Cardiac muscle cell (in vitro differentiated cells and primary cell): ENCODE measurements at regions not wholly inside any gene's neighbourhood (a gene's known extent, or its start where the extent isn't known, plus 50 kb on each side); places are given as distances from the start of the nearest gene placed in this dataset.

ENCODE experiments used
- DNase-seq, 2 donors: peaks; one replicate each; pipeline versions ENCODE4 v3.0.0 to v3.0.0-alpha.2; 2010 to 2017; ENCODE audit warnings: low read depth in 1 of 2, low spot score in 1 of 2
- H3K27ac ChIP-seq: fragments of 200-600 bp; sonication (generic); 2 replicates; pipeline ENCODE4 v1.5.1; 2016
- H3K27me3 ChIP-seq: fragments of 200-600 bp; sonication (generic); 2 replicates; pipeline ENCODE4 v1.6.0; 2016; ENCODE audit warnings: control low read depth
- H3K36me3 ChIP-seq: fragments of 200-600 bp; sonication (generic); 2 replicates; pipeline ENCODE4 v1.5.1; 2016; ENCODE audit warnings: control low read depth
- H3K4me1 ChIP-seq: fragments of 200-600 bp; sonication (generic); 2 replicates; pipeline ENCODE4 v1.8.1; 2017; ENCODE audit warnings: low read depth, mild to moderate bottlenecking, mixed run types
- H3K4me3 ChIP-seq: fragments of 200-600 bp; sonication (generic); 2 replicates; pipeline ENCODE4 v1.5.1; 2016; ENCODE audit warnings: mild to moderate bottlenecking
- H3K9me3 ChIP-seq: fragments of 200-600 bp; sonication (generic); 2 replicates; pipeline ENCODE4 v1.5.1; 2017; ENCODE audit warnings: low read depth, mild to moderate bottlenecking, control low read depth
- CTCF ChIP-seq: IDR thresholded peaks from 2 replicates; pipeline ENCODE4 v1.5.1; 2012; ENCODE audit warnings: low read depth, mild to moderate bottlenecking, low read length

DNA sequence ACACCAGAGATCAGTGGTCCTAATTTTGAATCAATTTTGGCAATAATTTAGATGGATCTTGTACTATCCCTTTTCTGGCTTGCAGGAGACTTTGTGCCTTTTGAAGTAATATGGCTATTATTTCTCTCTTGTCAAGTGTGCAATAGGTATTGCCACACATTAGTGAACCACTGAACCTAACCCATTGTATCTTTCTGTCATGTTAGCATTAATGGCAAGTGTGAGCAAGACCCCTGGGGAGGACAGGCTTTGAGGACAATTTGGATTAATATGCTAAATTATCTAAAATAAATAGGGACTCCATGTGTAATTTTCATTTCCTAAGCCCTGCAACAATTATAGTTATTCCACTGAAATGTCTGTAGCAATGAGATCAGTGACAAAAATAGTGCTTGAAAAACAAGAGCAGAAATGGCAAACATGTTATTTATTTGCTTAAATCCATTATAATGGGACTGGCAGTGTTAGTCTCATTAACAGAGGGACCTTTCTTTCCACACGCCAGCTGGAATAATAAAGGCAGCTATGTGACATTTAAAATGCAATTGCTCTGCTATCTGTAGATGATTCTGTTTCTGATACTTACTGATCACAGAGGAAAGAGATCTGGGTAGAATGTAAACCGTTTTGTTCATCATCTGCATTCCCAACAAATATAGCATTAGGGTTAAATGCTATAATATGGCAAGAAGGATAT lies 753.3 kb upstream of the ZNF608 start:
- Histone ChIP-seq H3K27ac (no peak overlapping the region), H3K9me3 (no peaks in the 10 kb centered on the region), H3K36me3 (no peaks in the 10 kb centered on the region), H3K4me1 (no peaks in the 10 kb centered on the region), H3K4me3 (no peak overlapping the region), H3K27me3 (no peaks in the 10 kb centered on the region)
- TF ChIP-seq CTCF: no peak
- DNase-seq: no peak

DNA sequence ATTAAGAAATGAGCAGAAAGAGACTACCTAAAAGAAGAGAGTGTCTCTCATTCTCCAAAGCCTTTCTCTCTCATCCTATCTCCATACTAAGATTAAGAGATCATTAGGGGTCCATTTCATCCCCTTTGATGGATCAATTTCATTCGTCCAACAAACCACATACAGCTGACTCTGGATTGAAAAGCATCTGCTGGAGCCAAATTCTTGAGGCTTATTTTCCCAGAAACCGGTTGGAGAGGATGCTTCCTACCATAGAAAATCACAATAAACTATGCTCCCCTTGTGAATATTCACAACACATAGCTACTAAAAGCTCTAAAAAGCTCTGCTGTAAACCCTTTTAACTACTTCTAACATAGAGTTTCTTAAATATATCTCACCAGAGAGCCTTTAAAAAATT lies 755.0 kb upstream of the ZNF608 start:
- peak in 1 of 2 donors; percentile 28 for DNase-seq
- Histone ChIP-seq H3K9me3 (no peaks in the 10 kb centered on the region), H3K4me1 (no peaks in the 10 kb centered on the region), H3K36me3 (no peaks in the 10 kb centered on the region), H3K27ac (no peak overlapping the region), H3K27me3 (no peaks in the 10 kb centered on the region), H3K4me3 (no peak overlapping the region)
- no peak for TF ChIP-seq CTCF

DNA sequence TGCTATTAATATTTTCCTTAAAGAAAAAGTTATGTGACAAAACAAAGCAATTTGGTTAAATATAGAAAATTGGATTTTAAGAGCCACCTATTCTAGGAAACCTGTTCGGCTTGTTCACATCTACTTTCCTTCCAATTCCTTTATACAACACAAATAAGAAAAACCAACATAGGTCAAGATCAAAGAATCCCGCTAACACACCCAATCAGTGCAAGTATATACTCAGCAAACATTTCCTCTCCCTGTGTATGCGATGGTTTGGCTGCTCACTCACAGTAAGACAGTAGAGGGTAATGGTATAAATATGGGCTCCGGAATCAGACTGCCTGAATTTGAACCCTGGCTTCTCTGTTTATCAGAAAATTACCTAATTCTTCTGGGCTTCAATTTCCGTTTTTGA lies 757.5 kb upstream of the ZNF608 start:
- no peaks in the 10 kb centered on the region for H3K4me1 ChIP-seq
- H3K27me3 ChIP-seq: no peaks in the 10 kb centered on the region
- H3K27ac ChIP-seq: no peak overlapping the region
- H3K36me3 ChIP-seq: no peaks in the 10 kb centered on the region
- no peak for TF ChIP-seq CTCF
- no peak for DNase-seq
- no peak overlapping the region for H3K4me3 ChIP-seq
- H3K9me3 ChIP-seq: no peaks in the 10 kb centered on the region

GRCh38 chr5:125505115-125505514 lies 758.7 kb upstream of the ZNF608 start:
- Histone ChIP-seq H3K27ac (no peak overlapping the region), H3K27me3 (no peaks in the 10 kb centered on the region), H3K4me1 (no peaks in the 10 kb centered on the region), H3K9me3 (no peaks in the 10 kb centered on the region), H3K4me3 (no peak overlapping the region), H3K36me3 (no peaks in the 10 kb centered on the region)
- no peak for TF ChIP-seq CTCF
- no peak for DNase-seq

DNA sequence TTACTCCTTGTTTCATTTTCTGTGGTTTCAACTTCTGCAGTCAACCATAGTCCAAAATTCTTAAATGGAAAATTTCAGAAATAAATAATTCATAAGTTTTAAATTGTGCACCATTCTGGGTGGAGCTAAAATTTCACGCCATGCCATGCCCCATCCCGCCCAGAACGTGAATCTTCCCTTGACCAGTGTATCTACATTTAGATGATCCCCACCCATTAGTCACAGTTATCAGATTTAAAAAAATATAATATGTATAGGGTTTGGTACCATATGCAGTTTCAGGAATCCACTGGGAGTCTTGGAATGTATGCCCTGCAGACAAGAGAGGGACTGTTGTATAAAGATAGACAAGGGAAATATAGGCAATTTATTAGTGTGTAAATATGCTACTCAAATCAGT lies 759.7 kb upstream of the ZNF608 start:
- Histone ChIP-seq H3K4me3 (no peak overlapping the region), H3K9me3 (no peaks in the 10 kb centered on the region), H3K27ac (no peak overlapping the region), H3K27me3 (no peaks in the 10 kb centered on the region), H3K4me1 (no peaks in the 10 kb centered on the region), H3K36me3 (no peaks in the 10 kb centered on the region)
- no peak for TF ChIP-seq CTCF
- no peak for DNase-seq

DNA sequence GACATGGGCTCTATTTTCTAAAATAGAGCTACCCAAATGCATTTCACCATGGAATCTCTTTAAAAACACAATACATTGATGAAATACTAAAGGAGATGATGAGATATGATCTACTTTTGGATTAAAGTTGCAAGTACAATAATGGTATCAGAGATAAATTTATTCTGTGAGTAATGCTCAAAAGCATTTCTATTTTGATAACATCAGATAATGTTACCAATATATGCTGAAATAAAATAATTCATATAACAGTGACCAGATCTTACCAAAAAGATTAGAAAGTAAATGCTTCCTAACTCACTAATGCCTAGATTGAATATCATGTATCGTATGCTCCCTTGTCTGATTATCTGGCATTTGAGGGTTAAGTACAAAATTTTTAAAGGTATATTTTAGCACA lies 761.8 kb upstream of the ZNF608 start:
- no peaks in the 10 kb centered on the region for H3K9me3 ChIP-seq
- no peaks in the 10 kb centered on the region for H3K27me3 ChIP-seq
- no peak overlapping the region for H3K27ac ChIP-seq
- no peak for TF ChIP-seq CTCF
- H3K4me3 ChIP-seq: no peak overlapping the region
- DNase-seq: no peak
- no peaks in the 10 kb centered on the region for H3K4me1 ChIP-seq
- no peaks in the 10 kb centered on the region for H3K36me3 ChIP-seq
